ENCODE measurements at regions not wholly inside any gene's neighbourhood (a gene's known extent, or its start where the extent isn't known, plus 50 kb on each side); places are given as distances from the start of the nearest gene placed in this dataset.
"Not testable (repeated sequence)": the region's sequence is repeated elsewhere in the genome, so short reads cannot be mapped to it uniquely, and the experiment has no call there.

DNA sequence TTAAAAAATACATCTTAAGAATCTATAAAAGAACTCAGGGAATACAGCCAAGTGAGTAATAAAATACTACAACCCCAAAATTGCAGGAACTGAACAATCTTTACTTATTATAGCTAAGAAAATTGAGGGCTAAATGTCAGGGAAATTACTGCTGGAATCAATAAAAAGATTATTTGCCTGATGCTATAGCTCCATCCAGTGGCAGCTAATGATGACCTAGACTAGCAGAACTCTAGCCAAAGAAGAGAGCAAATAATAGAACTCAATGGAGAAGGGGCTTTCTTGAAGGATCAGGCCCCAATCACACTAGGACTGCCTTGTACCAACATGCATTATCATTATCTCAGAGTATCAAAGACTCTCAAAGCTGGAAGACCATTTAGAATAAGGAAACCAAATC lies 85.0 kb upstream of the FAM241A start:
- no peak for DNase-seq

DNA sequence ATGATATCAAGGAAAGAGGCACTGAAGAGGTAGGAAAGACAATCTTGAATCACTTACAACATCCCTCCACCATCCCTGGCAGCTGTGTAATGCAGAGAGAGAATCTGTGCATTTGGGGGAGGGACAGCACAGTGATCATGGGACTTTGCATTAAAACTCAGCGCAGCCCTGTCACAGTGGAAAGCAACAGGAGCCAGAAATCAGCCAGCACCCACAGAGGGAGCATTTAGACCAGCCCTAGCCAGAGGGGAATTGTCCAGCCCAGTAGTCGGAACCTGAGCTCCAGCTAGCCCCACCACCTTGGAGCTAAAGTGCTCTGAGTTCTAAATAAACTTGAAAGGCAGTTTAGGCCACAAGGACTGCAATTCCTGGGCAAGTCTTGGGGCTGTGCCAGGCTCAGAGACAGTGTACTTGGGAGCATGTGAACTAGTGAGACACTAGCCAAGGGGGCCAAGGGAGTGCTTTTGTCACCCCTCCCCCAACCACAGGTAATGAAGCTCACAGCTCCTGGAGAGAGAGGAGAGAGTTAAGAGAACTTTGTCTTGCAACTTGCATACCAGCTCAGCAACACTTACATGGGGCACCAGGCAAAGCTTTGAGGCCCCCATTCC lies 83.9 kb upstream of the FAM241A start:
- no peak for DNase-seq

DNA sequence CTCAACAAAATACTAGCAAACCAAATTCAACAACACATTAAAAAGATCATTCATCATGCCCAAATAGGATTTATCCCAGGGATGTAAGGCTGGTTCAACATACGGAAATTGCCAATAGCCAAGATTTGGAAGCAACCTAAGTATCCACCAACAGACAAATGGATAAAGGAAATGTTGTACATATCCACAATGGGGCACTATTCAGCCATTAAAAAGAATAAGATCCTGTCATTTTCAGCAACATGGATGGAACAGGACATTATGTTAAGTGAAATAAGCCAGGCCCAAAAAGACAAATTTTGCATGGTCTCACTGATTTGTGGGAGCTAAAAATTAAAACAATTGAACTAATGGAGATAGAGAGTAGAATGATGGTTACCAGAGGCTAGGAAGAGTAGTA lies 82.0 kb upstream of the FAM241A start:
- DNase-seq: no peak

DNA sequence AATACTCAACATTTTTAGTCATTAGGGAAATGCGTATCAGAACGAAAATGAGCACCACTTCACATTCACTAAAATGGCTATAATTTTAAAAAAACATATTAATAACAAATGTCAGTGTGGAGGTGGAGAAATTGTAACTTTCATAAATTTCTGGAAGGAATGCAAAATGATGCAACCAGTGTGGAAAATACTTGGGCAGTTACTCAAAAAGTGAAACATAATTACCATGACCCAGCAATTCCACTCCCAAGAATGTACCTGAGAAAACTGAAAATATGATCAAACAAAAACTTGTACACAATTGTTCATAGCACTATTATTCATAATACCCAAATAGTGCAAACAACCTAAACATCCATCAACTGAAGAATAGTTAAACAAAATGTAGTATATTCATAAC lies 76.1 kb upstream of the FAM241A start:
- no peak for DNase-seq

DNA sequence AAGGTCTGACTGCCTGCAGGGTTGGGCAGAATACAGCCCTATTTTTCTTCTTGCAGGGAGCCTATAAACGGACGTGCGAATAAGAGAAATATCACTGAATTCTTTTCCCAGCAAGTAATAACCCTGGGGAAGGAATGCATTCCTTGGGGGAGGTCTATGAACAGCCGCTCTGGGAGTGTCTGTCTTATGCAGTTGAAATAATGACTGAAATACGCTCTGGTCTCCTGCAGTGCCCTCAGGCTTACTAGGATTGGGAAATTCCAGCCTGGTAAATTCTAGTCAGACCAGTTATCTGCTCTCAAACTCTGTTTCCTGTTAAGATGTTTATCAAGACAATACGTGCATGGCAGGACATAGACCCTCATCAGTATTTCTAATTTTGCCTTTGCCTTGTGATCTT lies 72.1 kb upstream of the FAM241A start:
- no peak for DNase-seq

DNA sequence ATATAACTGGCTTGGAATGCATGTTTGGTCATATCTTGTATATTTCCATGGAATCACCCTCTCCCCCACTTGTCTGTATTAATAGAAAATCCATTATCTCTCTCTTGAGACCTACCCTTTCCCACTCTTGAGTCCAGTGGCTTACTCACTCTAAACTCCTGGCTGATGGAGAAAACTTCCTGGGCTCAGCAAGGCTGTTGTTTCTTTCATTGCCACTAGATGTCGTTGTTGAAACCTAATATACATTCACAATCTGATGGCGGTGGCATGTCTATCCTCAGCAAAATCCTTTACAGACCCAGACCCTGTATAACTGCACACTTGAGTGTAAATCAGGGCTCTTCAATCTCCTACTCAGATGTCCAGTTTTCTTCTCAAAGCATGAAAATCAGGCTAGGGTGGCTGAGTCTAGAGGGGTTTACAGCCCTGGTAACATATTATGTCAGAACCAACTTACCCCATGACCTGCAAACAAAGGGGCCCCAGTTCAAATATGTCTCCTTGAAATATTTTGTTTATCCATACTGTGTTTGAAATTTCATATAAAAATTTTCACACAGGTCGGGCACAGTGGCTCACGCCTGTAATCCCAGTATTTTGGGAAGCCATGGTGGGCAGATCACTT lies 70.0 kb upstream of the FAM241A start:
- DNase-seq: peak in 1 of 2 experiments; percentile 33

DNA sequence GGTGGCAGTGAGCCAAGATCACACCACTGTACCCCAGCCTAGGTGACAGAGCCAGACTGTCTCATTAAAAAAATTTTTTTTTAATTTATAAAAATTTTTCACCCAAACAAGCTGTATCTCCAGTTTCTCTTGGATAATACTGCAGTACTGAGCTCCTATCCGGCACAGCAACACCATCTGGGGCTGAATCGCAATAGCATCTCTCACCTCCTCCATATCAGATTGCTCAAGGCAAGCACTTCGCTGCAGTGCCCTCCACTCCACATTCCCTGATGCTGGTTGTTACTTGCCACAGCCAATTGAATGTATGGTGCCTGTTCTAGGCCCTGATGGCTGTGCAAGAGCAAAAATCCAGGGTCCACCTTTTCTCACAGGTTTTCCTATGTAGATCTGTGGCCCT lies 69.3 kb upstream of the FAM241A start:
- no peak for DNase-seq

DNA sequence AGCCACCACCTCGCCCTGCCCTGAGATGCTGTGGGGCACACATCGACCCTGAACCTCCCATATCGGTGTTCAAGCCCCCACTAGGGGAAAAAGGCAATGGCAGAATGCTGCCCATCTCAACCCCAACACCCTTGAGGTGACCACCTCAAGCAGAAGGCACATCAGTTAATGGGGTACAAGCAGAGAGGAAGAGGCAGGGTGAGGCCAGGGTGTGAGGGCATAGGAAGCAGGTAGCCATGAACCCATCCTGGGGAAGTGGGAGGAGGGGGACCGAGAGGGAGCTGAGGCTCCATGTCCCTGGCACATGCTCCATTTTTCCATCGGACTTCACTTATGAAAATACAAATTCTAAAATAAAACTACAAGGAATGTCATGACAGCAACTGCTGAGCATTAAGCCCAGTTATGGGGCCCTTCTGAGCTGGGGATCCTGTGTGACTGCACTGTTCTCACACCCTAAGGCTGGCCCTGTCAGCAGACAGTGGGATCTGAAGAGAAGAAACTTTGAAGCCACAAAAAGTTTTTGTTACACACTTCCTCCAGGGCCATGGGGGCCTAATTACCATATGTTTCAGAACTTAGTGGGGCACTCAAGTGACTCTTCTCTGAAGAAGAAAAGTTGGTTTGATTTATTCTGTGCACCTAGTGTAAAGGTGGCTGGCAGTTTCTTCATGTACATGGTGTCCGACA lies 68.2 kb upstream of the FAM241A start:
- no peak for DNase-seq

DNA sequence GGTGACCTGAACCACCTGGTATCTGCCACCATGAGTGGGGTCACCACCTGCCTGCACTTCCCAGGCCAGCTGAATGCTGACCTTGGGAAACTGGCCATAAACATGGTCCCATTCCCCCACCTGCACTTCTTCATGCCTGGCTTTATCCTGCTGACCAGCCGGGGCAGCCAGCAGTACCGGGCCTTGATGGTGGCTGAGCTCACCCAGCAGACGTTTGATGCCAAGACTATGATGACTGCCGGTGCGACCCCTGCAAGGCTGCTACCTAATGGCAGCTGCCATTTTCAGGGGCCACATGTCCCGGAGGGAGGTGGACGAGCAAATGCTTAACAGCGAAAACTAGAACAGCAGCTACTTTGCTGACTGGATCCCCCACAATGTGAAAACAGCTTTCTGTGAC lies 67.5 kb upstream of the FAM241A start:
- DNase-seq: no peak

DNA sequence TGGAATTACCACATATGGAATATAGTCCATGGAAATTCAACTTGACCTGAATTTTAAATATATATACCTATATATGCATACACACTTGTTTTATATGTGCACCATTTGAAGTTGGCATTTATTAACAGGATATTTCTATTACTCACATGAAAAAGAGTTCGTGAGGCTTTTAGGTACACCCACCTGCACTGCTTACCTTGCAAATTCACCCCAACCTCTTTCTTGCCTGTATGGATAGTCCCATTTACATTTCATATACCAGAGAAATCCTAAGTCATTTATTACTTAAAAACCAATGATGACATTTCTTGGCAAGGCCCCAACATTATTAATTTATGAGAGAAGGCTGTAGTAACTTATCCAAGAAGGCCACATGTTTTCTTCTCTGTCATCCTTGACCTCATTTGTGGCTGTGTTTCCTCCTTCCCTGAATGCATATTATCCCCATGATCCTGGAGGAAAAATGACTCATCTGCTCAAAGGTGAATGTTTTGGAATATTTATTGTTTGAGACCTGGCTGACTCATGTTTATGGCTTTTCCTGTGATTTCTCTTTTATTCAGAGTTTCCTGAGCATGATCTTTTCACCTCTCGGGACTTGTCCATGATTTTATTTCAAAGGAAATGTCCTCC lies 62.2 kb upstream of the FAM241A start:
- DNase-seq: no peak

DNA sequence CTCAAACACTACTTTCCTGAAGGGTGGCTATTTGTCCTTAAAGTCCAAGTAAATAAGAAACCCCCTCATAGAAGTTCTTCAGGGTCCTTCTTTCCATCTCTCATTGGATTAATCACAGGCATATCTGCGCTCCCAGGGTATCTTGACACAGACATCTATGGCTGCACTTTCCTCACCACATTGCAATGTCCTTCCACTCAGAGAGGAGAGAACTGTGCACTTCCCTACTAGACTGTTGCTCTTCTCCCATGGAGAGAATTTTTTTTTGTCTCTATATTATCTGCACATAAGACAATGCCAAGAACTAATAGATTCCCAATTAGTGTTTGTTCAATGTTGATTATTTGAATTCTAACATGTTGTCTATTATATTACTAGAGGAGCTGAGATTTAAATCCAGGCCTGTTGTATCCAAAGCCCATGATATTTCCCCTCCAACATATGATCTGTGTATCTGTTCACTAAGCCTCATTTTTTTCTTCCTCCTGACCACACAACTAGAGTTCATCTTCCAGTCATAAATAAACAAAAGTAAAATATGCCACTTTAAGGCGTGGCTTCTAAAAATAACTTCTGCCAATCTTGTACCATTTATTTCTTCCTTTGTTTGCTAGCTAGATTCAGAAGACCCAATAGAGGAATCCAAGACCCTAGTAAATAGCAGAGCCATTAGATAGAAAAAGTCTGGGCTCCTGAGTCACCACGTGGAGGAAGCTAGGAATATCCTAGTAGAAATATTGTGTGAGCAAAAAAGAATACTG lies 61.5 kb upstream of the FAM241A start:
- DNase-seq: no peak

DNA sequence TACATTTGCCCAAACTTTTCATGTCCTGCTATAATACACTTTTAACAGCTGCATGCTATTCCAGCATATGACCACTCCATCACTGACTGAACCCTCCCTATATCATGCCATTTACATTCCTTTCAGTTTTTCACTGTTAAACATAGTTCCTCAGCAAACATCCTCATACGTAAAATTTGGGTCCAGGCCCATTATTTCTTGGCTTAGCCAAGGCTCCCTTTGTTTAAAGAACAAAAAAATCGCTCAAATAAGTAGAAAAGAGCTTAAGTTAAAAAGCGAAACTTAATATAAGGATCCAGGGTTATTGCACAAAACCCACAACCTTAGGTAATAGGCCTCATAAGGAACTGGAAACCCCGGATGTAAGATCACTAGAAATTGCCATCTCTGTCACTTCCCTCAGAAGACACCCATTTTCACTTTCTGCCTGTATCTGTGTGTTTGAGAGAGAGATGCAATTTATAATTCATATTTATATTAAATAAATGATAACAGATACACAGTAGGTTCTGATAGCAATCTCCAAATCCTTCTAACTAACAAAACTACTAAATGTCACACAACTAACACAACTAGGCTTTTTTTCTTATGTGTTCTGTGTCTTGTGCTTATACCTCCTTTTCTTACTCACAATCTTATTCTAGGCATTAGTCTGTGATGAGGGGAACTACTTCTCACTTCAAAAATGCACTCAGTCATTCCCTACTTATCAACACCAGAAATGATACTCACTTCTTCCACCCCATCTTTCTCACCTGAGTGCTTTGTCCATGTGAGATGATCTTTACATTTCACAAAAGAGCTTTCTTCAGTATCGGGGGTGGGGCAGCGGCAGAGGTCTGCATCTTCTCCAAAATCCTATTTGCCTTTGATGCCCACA lies 59.9 kb upstream of the FAM241A start:
- DNase-seq: no peak

DNA sequence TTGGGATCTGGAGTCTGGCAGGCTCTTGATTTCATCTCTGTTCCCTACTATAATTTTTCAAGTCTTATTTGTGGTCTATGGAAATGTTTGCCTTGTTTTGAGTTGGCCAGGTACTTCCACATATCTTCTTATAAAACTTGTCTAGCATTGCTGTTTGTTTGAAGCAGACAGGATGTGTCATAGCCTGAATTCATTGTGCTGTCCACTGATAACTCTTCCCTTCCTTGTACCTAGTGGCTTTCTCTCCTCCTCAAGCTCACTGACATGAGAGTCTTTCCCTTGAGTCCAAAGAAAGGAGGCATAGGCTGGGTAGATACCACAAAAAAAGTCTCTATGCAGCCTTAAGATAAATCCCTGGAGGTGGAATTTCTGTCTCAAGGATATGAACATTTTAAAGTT lies 59.2 kb upstream of the FAM241A start:
- DNase-seq: no peak

DNA sequence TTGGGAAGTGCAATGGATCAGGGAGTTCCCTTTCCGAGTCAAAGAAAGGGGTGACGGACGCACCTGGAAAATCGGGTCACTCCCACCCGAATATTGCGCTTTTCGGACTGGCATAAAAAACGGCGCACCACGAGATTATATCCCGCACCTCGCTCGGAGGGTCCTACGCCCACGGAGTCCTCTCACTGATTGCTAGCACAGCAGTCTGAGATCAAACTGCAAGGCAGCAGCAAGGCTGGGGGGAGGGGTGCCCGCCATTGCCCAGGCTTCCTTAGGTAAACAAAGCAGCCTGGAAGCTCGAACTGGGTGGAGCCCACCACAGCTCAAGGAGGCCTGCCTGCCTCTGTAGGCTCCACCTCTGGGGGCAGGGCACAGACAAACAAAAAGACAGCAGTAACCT lies 58.6 kb upstream of the FAM241A start:
- not testable (repeated sequence) for DNase-seq

DNA sequence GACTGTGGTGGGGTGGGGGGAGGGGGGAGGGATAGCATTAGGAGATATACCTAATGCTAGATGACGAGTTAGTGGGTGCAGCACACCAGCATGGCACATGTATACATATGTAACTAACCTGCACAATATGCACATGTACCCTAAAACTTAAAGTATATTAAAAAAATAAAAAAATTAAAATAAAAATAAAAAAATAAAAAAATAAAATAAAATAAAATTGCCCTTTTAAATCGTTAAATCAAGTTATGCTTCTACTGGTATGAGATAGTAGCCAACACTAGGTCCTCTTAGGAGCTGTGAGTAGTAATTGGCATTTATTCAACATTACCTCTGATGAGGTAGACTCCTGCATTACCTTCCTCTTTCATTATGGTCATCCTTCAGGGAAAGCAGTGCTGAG lies 52.9 kb upstream of the FAM241A start:
- DNase-seq: not testable (repeated sequence)

DNA sequence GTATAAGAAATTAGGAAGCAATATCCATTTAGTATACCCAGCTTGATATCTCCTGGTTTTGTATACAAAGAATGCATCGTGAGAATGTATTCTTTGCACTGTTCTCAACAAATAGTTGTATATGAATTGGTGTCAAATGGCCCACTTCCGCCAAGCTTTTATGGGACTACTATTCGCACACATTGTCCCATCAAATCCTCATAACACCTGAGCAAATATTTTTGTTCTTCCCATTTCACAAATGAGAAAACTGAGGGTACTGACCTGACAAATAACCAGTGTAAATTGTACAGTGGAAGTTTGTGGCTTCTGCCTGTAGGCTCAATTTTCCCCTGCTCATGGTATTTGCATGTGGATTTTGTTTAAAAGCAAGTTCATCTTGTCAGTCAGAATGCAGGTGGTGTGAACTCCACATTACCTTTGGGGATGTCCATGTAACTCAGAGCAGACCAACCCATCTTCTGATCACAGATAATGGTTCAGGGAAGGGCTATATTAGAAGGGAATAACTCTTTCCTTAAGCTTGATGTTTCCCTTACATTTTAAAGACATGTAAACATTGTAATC lies 51.5 kb upstream of the FAM241A start:
- no peak for DNase-seq

DNA sequence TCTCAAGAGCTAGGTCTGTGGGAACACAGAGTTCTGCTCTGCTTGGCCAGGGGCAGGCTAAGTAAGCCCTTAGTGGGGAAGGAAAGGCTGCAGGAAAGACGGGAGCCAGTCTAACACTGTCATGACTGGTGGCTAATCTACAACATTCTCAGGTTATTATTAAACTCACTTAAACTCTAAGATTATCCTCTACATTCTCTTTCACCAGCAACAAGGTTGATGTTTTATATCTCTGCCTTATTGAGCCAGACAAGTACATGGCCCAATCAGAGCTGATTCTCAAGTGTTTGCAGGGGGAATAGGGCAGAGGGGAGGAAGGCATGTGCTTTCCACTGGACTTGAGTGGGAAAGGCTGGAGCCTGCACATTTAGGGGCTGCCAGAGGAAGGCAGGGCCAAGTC lies 50.9 kb upstream of the FAM241A start:
- DNase-seq: no peak

Measured in activated T-cell treated with anti-CD3 and anti-CD28 coated beads, Interleukin-2, amount 50 U/mL, for 48 hours (primary cell).